ENCODE measurements at regions not wholly inside any gene's neighbourhood (a gene's known extent, or its start where the extent isn't known, plus 50 kb on each side); places are given as distances from the start of the nearest gene placed in this dataset.

GRCh38 chr6:92538275-92538674, 881.1 kb downstream of the EPHA7 start:
- peak; percentile 25 for DNase-seq (ENCODE audit: low read depth)

- DNase-seq (ENCODE audit: low read depth), result no peak
These were observed 885.2 kb downstream of the EPHA7 start for GRCh38 chr6:92534109-92534508.

- no peak for DNase-seq (ENCODE audit: low read depth)
These were observed 896.8 kb downstream of the EPHA7 start for GRCh38 chr6:92522589-92522988.

- DNase-seq (ENCODE audit: low read depth), result no peak
These were observed 897.8 kb downstream of the EPHA7 start for GRCh38 chr6:92521553-92521952.

- DNase-seq (ENCODE audit: low read depth), result no peak
These were observed 909.2 kb downstream of the EPHA7 start for GRCh38 chr6:92510137-92510536.

GRCh38 chr6:92507552-92507951, 911.8 kb downstream of the EPHA7 start:
- peak; percentile 49 for DNase-seq (ENCODE audit: low read depth)

- no peak for DNase-seq (ENCODE audit: low read depth)
These were observed 914.9 kb downstream of the EPHA7 start for GRCh38 chr6:92504509-92504908.

GRCh38 chr6:92497281-92497680, 922.1 kb downstream of the EPHA7 start:
- no peak for DNase-seq (ENCODE audit: low read depth)

GRCh38 chr6:92496527-92496926, 922.8 kb downstream of the EPHA7 start:
- no peak for DNase-seq (ENCODE audit: low read depth)

GRCh38 chr6:92495242-92495641, 924.1 kb downstream of the EPHA7 start:
- no peak for DNase-seq (ENCODE audit: low read depth)

- DNase-seq (ENCODE audit: low read depth), result no peak
These were observed 933.9 kb downstream of the EPHA7 start for GRCh38 chr6:92485487-92485886.

- DNase-seq (ENCODE audit: low read depth), result peak; percentile 42
These were observed 939.5 kb downstream of the EPHA7 start for GRCh38 chr6:92479831-92480230.

- DNase-seq (ENCODE audit: low read depth), result no peak
These were observed 946.3 kb downstream of the EPHA7 start for GRCh38 chr6:92473056-92473455.

- no peak for DNase-seq (ENCODE audit: low read depth)
These were observed 950.1 kb downstream of the EPHA7 start for GRCh38 chr6:92469186-92469828.

- DNase-seq (ENCODE audit: low read depth), result no peak
These were observed 951.3 kb downstream of the EPHA7 start for GRCh38 chr6:92468066-92468465.

- DNase-seq (ENCODE audit: low read depth), result no peak
These were observed 959.2 kb downstream of the EPHA7 start for GRCh38 chr6:92460133-92460532.

GRCh38 chr6:92459606-92460005, 959.8 kb downstream of the EPHA7 start:
- no peak for DNase-seq (ENCODE audit: low read depth)

GRCh38 chr6:92446052-92446451, 973.3 kb downstream of the EPHA7 start:
- DNase-seq (ENCODE audit: low read depth), result no peak

GRCh38 chr6:92433911-92434310, 985.4 kb downstream of the EPHA7 start:
- DNase-seq (ENCODE audit: low read depth), result no peak

GRCh38 chr6:92431502-92431901, 987.9 kb downstream of the EPHA7 start:
- no peak for DNase-seq (ENCODE audit: low read depth)

- peak; percentile 4 for DNase-seq (ENCODE audit: low read depth)
These were observed 990.9 kb downstream of the EPHA7 start for GRCh38 chr6:92428448-92428847.

- no peak for DNase-seq (ENCODE audit: low read depth)
These were observed 991.9 kb downstream of the EPHA7 start for GRCh38 chr6:92427453-92427852.

- DNase-seq (ENCODE audit: low read depth), result no peak
These were observed 1003.7 kb downstream of the EPHA7 start for GRCh38 chr6:92415656-92416055.

GRCh38 chr6:92408350-92408749, 1011.0 kb downstream of the EPHA7 start:
- DNase-seq (ENCODE audit: low read depth), result no peak

Data from HT1080 (cell line).